ENCODE measurements at regions not wholly inside any gene's neighbourhood (a gene's known extent, or its start where the extent isn't known, plus 50 kb on each side); places are given as distances from the start of the nearest gene placed in this dataset.

- Histone ChIP-seq H3K27me3 (ENCODE audit: insufficient read depth, low read length) (no peaks in the 10 kb centered on the region), H4K8ac (ENCODE audit: low read depth, low read length) (no peak overlapping the region), H4K91ac (ENCODE audit: low read depth, low read length) (no peak overlapping the region), H3K23ac (ENCODE audit: low read length) (no peak overlapping the region), H3K9me3 (ENCODE audit: insufficient read depth, low read depth, low read length) (no peaks in the 10 kb centered on the region), H3K14ac (ENCODE audit: low read length) (no peak overlapping the region), H3K4ac (ENCODE audit: low read depth, low read length) (no peak overlapping the region), H3K18ac (ENCODE audit: low read length) (no peak overlapping the region), H3K4me3 (ENCODE audit: low read depth, low read length) (no peak overlapping the region), H3K4me1 (ENCODE audit: control insufficient read depth in 1 of 2, insufficient read depth in 2 of 2, low read length in 2 of 2) (no peaks in the 10 kb centered on the region), H2AK5ac (ENCODE audit: low read length) (no peak overlapping the region), H3K79me2 (ENCODE audit: control insufficient read depth, insufficient read depth, low read length, poor library complexity) (no peaks in the 10 kb centered on the region), H2AFZ (ENCODE audit: insufficient read depth, low read length, poor library complexity) (no peak overlapping the region), H2BK12ac (ENCODE audit: low read length) (no peak overlapping the region), H3K9ac (ENCODE audit: low read length) (no peak overlapping the region), H3K4me2 (ENCODE audit: low read length) (no peak overlapping the region), H3K36me3 (ENCODE audit: control insufficient read depth in 1 of 2, insufficient read depth in 2 of 2, low read length in 2 of 2) (no peaks in the 10 kb centered on the region), H4K12ac (ENCODE audit: low read depth, low read length) (no peak overlapping the region), H2BK120ac (ENCODE audit: insufficient read depth, low read length, poor library complexity) (no peak overlapping the region), H3K27ac (ENCODE audit: low read depth, low read length) (no peak overlapping the region), H2BK5ac (ENCODE audit: low read depth, low read length, poor library complexity) (no peak overlapping the region), H3K79me1 (ENCODE audit: low read length) (peaks cover 2% of the 10 kb centered on the region)
- DNase-seq, result no peak
- no CpG with 5 or more reads among the region's 2 CpGs for WGBS (ENCODE audit: extremely low coverage, insufficient coverage, insufficient read length)
Observed at GRCh38 chr9:75797085-75797580, 93.3 kb upstream of the PCSK5 start.

- H4K12ac ChIP-seq (ENCODE audit: low read depth, low read length), result no peak overlapping the region
- no peak overlapping the region for H3K23ac ChIP-seq (ENCODE audit: low read length)
- no peak for DNase-seq
- no peaks in the 10 kb centered on the region for H3K27me3 ChIP-seq (ENCODE audit: insufficient read depth, low read length)
- no peak overlapping the region for H3K27ac ChIP-seq (ENCODE audit: low read depth, low read length)
- H3K79me2 ChIP-seq (ENCODE audit: control insufficient read depth, insufficient read depth, low read length, poor library complexity), result no peaks in the 10 kb centered on the region
- H3K36me3 ChIP-seq (ENCODE audit: control insufficient read depth in 1 of 2, insufficient read depth in 2 of 2, low read length in 2 of 2), result no peaks in the 10 kb centered on the region
- no peak overlapping the region for H4K91ac ChIP-seq (ENCODE audit: low read depth, low read length)
- H3K18ac ChIP-seq (ENCODE audit: low read length), result no peak overlapping the region
- no peak overlapping the region for H2AK5ac ChIP-seq (ENCODE audit: low read length)
- no peak overlapping the region for H3K4me3 ChIP-seq (ENCODE audit: low read depth, low read length)
- H2AFZ ChIP-seq (ENCODE audit: insufficient read depth, low read length, poor library complexity), result no peak overlapping the region
- H2BK12ac ChIP-seq (ENCODE audit: low read length), result no peak overlapping the region
- no peaks in the 10 kb centered on the region for H3K9me3 ChIP-seq (ENCODE audit: insufficient read depth, low read depth, low read length)
- no peak overlapping the region for H3K9ac ChIP-seq (ENCODE audit: low read length)
- no CpG with 5 or more reads among the region's 1 CpG for WGBS (ENCODE audit: extremely low coverage, insufficient coverage, insufficient read length)
- H2BK5ac ChIP-seq (ENCODE audit: low read depth, low read length, poor library complexity), result no peak overlapping the region
- H3K4ac ChIP-seq (ENCODE audit: low read depth, low read length), result no peak overlapping the region
- H2BK120ac ChIP-seq (ENCODE audit: insufficient read depth, low read length, poor library complexity), result no peak overlapping the region
- H3K4me2 ChIP-seq (ENCODE audit: low read length), result no peak overlapping the region
- no peak overlapping the region for H4K8ac ChIP-seq (ENCODE audit: low read depth, low read length)
- H3K79me1 ChIP-seq (ENCODE audit: low read length), result peaks cover 2% of the 10 kb centered on the region
- H3K4me1 ChIP-seq (ENCODE audit: control insufficient read depth in 1 of 2, insufficient read depth in 2 of 2, low read length in 2 of 2), result no peaks in the 10 kb centered on the region
- H3K14ac ChIP-seq (ENCODE audit: low read length), result no peak overlapping the region
Observed at GRCh38 chr9:75798505-75798904, 92.0 kb upstream of the PCSK5 start.

GRCh38 chr9:75803130-75803529 lies 87.3 kb upstream of the PCSK5 start:
- no peak overlapping the region for H4K12ac ChIP-seq (ENCODE audit: low read depth, low read length)

GRCh38 chr9:75810063-75810462 lies 80.4 kb upstream of the PCSK5 start:
- H4K12ac ChIP-seq (ENCODE audit: low read depth, low read length), result no peak overlapping the region
- H2BK120ac ChIP-seq (ENCODE audit: insufficient read depth, low read length, poor library complexity), result no peak overlapping the region
- H3K4me1 ChIP-seq (ENCODE audit: control insufficient read depth in 1 of 2, insufficient read depth in 2 of 2, low read length in 2 of 2), result no peaks in the 10 kb centered on the region
- no peaks in the 10 kb centered on the region for H3K36me3 ChIP-seq (ENCODE audit: control insufficient read depth in 1 of 2, insufficient read depth in 2 of 2, low read length in 2 of 2)
- no peak overlapping the region for H2BK12ac ChIP-seq (ENCODE audit: low read length)
- H4K91ac ChIP-seq (ENCODE audit: low read depth, low read length), result no peak overlapping the region
- H3K23ac ChIP-seq (ENCODE audit: low read length), result no peak overlapping the region
- no peak overlapping the region for H3K4ac ChIP-seq (ENCODE audit: low read depth, low read length)
- no peak overlapping the region for H4K8ac ChIP-seq (ENCODE audit: low read depth, low read length)
- H2AK5ac ChIP-seq (ENCODE audit: low read length), result no peak overlapping the region
- H3K79me1 ChIP-seq (ENCODE audit: low read length), result no peaks in the 10 kb centered on the region
- H3K9ac ChIP-seq (ENCODE audit: low read length), result no peak overlapping the region
- H3K4me2 ChIP-seq (ENCODE audit: low read length), result no peak overlapping the region
- no peak overlapping the region for H3K4me3 ChIP-seq (ENCODE audit: low read depth, low read length)
- H3K27me3 ChIP-seq (ENCODE audit: insufficient read depth, low read length), result no peaks in the 10 kb centered on the region
- H3K14ac ChIP-seq (ENCODE audit: low read length), result no peak overlapping the region
- no peak overlapping the region for H2BK5ac ChIP-seq (ENCODE audit: low read depth, low read length, poor library complexity)
- no CpG with 5 or more reads among the region's 2 CpGs for WGBS (ENCODE audit: extremely low coverage, insufficient coverage, insufficient read length)
- no peak for DNase-seq
- H3K18ac ChIP-seq (ENCODE audit: low read length), result no peak overlapping the region
- no peaks in the 10 kb centered on the region for H3K79me2 ChIP-seq (ENCODE audit: control insufficient read depth, insufficient read depth, low read length, poor library complexity)
- no peak overlapping the region for H2AFZ ChIP-seq (ENCODE audit: insufficient read depth, low read length, poor library complexity)
- no peak overlapping the region for H3K27ac ChIP-seq (ENCODE audit: low read depth, low read length)
- H3K9me3 ChIP-seq (ENCODE audit: insufficient read depth, low read depth, low read length), result no peaks in the 10 kb centered on the region

More at GRCh38 chr9:75803130-75803529, 87.3 kb upstream of the PCSK5 start:
- no peaks in the 10 kb centered on the region for H3K79me2 ChIP-seq (ENCODE audit: control insufficient read depth, insufficient read depth, low read length, poor library complexity)
- H3K4me1 ChIP-seq (ENCODE audit: control insufficient read depth in 1 of 2, insufficient read depth in 2 of 2, low read length in 2 of 2), result no peaks in the 10 kb centered on the region
- no peak overlapping the region for H4K8ac ChIP-seq (ENCODE audit: low read depth, low read length)
- H3K27ac ChIP-seq (ENCODE audit: low read depth, low read length), result peak overlapping the region; percentile 41
- no peak overlapping the region for H2AFZ ChIP-seq (ENCODE audit: insufficient read depth, low read length, poor library complexity)
- H3K79me1 ChIP-seq (ENCODE audit: low read length), result peaks cover 2% of the 10 kb centered on the region
- H3K18ac ChIP-seq (ENCODE audit: low read length), result no peak overlapping the region
- H3K4ac ChIP-seq (ENCODE audit: low read depth, low read length), result no peak overlapping the region
- H3K9me3 ChIP-seq (ENCODE audit: insufficient read depth, low read depth, low read length), result no peaks in the 10 kb centered on the region
- no peak overlapping the region for H3K9ac ChIP-seq (ENCODE audit: low read length)
- H3K14ac ChIP-seq (ENCODE audit: low read length), result no peak overlapping the region
- no peak overlapping the region for H2AK5ac ChIP-seq (ENCODE audit: low read length)
- H3K4me3 ChIP-seq (ENCODE audit: low read depth, low read length), result no peak overlapping the region
- H3K23ac ChIP-seq (ENCODE audit: low read length), result no peak overlapping the region
- no peaks in the 10 kb centered on the region for H3K27me3 ChIP-seq (ENCODE audit: insufficient read depth, low read length)
- no peak overlapping the region for H4K91ac ChIP-seq (ENCODE audit: low read depth, low read length)
- H3K36me3 ChIP-seq (ENCODE audit: control insufficient read depth in 1 of 2, insufficient read depth in 2 of 2, low read length in 2 of 2), result no peaks in the 10 kb centered on the region
- peak in 1 of 2 donors; percentile 27 for DNase-seq
- H2BK5ac ChIP-seq (ENCODE audit: low read depth, low read length, poor library complexity), result no peak overlapping the region
- no peak overlapping the region for H3K4me2 ChIP-seq (ENCODE audit: low read length)
- H2BK12ac ChIP-seq (ENCODE audit: low read length), result no peak overlapping the region
- H2BK120ac ChIP-seq (ENCODE audit: insufficient read depth, low read length, poor library complexity), result no peak overlapping the region

Data from trophoblast cell (in vitro differentiated cells and primary cell).